Cardiac fibroblast (primary cell): ENCODE measurements at regions not wholly inside any gene's neighbourhood (a gene's known extent, or its start where the extent isn't known, plus 50 kb on each side); places are given as distances from the start of the nearest gene placed in this dataset.
"Not testable (repeated sequence)": the region's sequence is repeated elsewhere in the genome, so short reads cannot be mapped to it uniquely, and the experiment has no call there.

Experiments
- DNase-seq, 2 donors: peaks; one replicate each; pipeline versions ENCODE4 v3.0.0 to v3.0.0-alpha.2; 2010; ENCODE audit warnings: low read depth in 2 of 2
- H3K4me3 ChIP-seq, 2 donors: replicated peaks in 1 of 2; 1 replicate in 1 of 2; 2 replicates in 1 of 2; pipeline ENCODE4 v1.5.1; 2011; ENCODE audit warnings: low read depth in 2 of 2, low read length in 2 of 2, mild to moderate bottlenecking in 2 of 2, moderate library complexity in 1 of 2
- TF ChIP-seq, protein P1 (sequence below): IDR thresholded peaks from one replicate; pipeline ENCODE4 v1.5.1; 2011; ENCODE audit warnings: low read depth, mild to moderate bottlenecking, low read length, inconsistent platforms

DNA sequence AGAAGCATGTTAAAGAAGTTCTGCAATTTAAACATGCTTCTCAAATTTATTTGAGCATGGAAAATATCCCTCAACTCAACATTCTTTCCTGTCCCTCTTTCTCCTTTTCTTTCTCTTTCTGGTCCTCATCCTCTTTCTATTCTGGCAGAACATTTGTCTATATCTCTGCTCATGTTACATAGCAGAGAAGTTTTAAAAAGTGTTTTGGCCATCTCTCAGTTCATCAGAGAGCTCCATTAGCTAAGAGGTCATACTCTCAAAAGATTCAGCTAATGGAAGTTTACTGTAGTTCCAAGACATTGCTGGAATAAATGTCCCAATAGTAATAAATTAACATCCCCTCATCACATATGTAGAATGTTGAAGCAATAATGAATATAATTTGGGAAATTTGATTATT lies 53.5 kb downstream of the XCL2 start:
- no peak for DNase-seq
- TF ChIP-seq, protein P1, sequence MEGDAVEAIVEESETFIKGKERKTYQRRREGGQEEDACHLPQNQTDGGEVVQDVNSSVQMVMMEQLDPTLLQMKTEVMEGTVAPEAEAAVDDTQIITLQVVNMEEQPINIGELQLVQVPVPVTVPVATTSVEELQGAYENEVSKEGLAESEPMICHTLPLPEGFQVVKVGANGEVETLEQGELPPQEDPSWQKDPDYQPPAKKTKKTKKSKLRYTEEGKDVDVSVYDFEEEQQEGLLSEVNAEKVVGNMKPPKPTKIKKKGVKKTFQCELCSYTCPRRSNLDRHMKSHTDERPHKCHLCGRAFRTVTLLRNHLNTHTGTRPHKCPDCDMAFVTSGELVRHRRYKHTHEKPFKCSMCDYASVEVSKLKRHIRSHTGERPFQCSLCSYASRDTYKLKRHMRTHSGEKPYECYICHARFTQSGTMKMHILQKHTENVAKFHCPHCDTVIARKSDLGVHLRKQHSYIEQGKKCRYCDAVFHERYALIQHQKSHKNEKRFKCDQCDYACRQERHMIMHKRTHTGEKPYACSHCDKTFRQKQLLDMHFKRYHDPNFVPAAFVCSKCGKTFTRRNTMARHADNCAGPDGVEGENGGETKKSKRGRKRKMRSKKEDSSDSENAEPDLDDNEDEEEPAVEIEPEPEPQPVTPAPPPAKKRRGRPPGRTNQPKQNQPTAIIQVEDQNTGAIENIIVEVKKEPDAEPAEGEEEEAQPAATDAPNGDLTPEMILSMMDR, result no peak
- no peak overlapping the region for H3K4me3 ChIP-seq

DNA sequence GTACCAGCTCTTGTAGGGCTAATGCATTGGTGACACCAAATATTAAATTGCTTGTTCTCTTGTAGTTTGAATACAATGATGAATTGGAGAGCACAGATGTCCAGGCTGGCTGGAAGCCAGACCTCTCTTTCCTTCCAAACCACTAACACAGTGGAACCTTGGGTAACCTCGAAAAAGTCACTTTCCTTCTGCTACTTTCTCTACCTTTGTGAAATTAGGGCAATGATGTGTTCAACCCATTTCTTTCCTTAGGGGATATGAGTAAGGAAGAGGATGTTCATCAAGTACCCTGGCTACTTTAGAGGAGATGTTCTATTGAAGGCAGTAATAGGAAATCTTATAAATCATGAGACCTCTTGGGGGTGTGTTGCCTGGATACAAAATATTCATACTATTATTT lies 55.7 kb downstream of the XCL2 start:
- DNase-seq, result peak; percentile 83 to 85
- TF ChIP-seq, protein P1, result no peak
- H3K4me3 ChIP-seq, result no peak overlapping the region

DNA sequence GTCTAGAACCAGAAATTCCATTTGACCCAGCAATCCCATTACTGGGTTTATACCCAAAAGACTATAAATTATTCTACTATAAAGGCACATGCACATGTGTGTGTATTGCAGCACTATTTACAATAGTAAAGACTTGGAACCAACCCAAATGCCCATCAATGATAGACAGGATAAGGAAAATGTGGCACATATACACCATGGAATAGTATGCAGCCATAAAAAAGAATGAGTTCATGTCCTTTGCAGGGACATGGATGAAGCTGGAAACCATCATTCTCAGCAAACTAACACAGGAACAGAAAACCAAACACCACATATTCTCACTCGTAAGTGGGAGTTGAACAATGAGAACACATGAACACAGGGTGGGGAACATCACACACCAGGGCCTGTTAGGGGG lies 57.0 kb downstream of the XCL2 start:
- DNase-seq, H3K4me3 ChIP-seq: not testable (repeated sequence)

DNA sequence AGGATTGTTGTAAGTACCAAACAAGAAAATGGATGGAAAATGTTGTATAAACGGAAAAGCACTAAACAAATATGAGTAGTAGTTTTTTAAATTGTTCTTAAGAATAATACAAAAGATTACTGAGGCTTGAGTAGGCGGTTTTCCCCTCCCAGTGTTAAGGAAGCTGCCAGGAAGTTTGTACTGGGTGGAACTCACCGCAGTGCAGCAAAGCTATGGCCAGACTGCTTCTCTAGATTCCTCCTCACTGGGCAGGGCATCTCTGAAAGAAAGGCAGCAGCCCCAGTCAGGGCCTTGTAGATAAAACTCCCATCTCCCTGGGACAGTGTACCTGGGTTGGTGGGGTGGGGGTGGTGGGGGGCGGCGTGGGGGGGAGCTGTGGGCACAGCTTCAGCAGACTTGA lies 58.7 kb downstream of the XCL2 start:
- DNase-seq, result peak; percentile 69 to 83
- H3K4me3 ChIP-seq, result no peak overlapping the region
- TF ChIP-seq, protein P1, result no peak

DNA sequence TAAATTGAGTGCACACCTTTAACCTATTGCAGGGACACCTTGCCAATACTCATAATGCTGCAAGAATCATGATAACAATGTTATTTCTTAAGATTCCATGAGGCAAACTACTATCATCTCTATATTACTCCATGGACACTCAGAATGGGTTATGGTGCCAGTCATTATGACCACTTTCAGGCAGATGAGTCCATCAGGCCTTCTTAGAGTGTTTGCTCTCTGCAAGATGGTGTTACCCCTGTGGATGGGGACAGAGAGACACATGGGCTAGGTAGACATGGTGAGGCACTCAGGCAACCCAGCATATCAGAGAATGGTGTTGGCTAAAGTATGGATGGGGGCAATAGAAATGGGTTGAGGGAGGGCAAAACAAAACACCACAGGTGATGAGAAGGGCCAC lies 59.7 kb downstream of the XCL2 start:
- no peak overlapping the region for H3K4me3 ChIP-seq
- TF ChIP-seq, protein P1, result no peak
- DNase-seq, result no peak

DNA sequence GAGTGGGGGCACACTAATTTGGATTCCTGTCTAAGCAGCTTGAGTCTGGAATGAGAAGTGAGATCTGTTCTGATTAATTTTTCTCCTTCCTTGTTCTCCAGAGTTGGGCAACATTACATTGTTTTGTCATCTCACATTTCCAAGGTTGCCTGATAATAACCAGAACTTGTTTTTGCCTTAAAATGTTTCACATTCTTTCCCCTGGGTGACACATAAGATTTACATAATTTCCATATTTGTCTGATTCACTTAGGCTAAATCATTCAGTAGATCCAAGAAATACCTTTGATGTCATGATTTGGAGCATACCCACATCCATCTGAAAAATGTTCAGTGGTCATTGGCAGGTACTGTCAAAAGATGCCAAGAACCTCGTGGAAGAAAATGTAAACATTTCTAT lies 60.3 kb downstream of the XCL2 start:
- H3K4me3 ChIP-seq, result no peak overlapping the region
- DNase-seq, result peak; percentile 91 to 92
- TF ChIP-seq, protein P1, result no peak

DNA sequence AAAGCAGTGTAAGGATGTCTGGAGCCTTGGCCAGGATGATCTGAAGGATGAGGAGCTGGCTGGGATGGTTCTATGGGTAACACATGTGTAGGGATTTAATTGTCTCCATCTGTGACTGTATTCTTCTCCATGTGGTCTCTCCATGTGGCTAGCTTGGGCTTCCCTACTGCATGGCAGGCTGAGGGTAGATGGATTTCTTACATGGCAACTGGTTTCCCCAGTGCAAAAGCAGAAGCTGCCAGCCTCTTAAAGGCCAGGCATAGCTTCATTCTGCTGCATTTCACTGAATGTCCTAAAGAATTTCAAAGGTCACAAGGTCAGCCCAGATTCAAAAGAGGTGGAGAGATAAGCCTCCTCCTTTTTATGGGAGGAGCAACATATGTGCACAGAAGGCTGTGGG lies 61.7 kb downstream of the XCL2 start:
- peak in 1 of 2 donors; percentile 56 for DNase-seq

More for the DNA sequence above, 61.7 kb downstream of the XCL2 start:
- TF ChIP-seq, protein P1, result no peak
- no peak overlapping the region for H3K4me3 ChIP-seq
